Gastrocnemius medialis (tissue), 4 donors: ENCODE measurements at regions not wholly inside any gene's neighbourhood (a gene's known extent, or its start where the extent isn't known, plus 50 kb on each side); places are given as distances from the start of the nearest gene placed in this dataset.

Experiments
- ATAC-seq, 2 donors: fragments of 150-250 bp; one replicate each; pipeline ENCODE4 v1.9.1; 2016
- DNase-seq, 2 donors: peaks; one replicate each; pipeline ENCODE4 v3.0.0-alpha.2; 2019
- H3K27ac ChIP-seq, 4 donors: fragments of 200-600 bp; sonication (generic); 1 replicate in 1 of 4; 2 replicates in 3 of 4; pipeline ENCODE4 v1.5.1; 2016 to 2018; ENCODE audit warnings: mild to moderate bottlenecking in 2 of 4, moderate library complexity in 1 of 4
- H3K27me3 ChIP-seq, 3 donors: fragments of 200-600 bp; sonication (generic) in 2 of 3; 1 replicate in 1 of 3; 2 replicates in 2 of 3; pipeline versions ENCODE4 v1.5.1 to v1.6.0; 2016 to 2019; ENCODE audit warnings: mild to moderate bottlenecking in 1 of 3, moderate library complexity in 1 of 3
- H3K36me3 ChIP-seq, 2 donors: fragments of 200-600 bp; sonication (generic) in 1 of 2; one replicate each; pipeline ENCODE4 v1.5.1; 2017 to 2018
- H3K4me1 ChIP-seq, 2 donors: fragments of 200-600 bp; sonication (generic) in 1 of 2; one replicate each; pipeline ENCODE4 v1.5.1; 2016 to 2017; ENCODE audit warnings: mild to moderate bottlenecking in 2 of 2
- H3K4me3 ChIP-seq, 4 donors: fragments of 200-600 bp; sonication (generic) in 3 of 4; 1 replicate in 1 of 4; 2 replicates in 3 of 4; pipeline ENCODE4 v1.5.1; 2016 to 2019; ENCODE audit warnings: mild to moderate bottlenecking in 2 of 4
- H3K9me3 ChIP-seq, 3 donors: fragments of 200-600 bp; sonication (generic) in 2 of 3; 1 replicate in 1 of 3; 2 replicates in 2 of 3; pipeline ENCODE4 v1.5.1; 2016 to 2019
- POLR2A ChIP-seq, 2 donors: fragments of 450-650 bp; IDR thresholded peaks; one replicate each; pipeline ENCODE4 v1.6.1; 2017; ENCODE audit warnings: antibody characterized with exemption in 2 of 2, mild to moderate bottlenecking in 2 of 2, moderate library complexity in 2 of 2
- in situ Hi-C, 4 donors: fragments of 200-750 bp; cut with MboI; loops; one replicate each; pipeline versions ENCODE4 v1.15.0 to v1.8.0; 2017; ENCODE audit warnings: low sequenced_read_pairs in 4 of 4
- intact Hi-C: fragments of 100-400 bp; cut with DNase I; formaldehyde crosslinking; loops from one replicate; pipeline ENCODE4 v1.15.1; 2023; ENCODE audit warnings: low total_unique reads
- TF ChIP-seq, protein P1 (sequence below), 5 experiments: fragments of 450-650 bp in 3 of 5; fragments of 200-600 bp in 2 of 5; sonication (generic) in 2 of 5; IDR thresholded peaks in 4 of 5; conservative IDR thresholded peaks in 1 of 5; 1 replicate in 4 of 5; 2 replicates in 1 of 5; pipeline ENCODE4 v1.5.1; 2016 to 2019; ENCODE audit warnings: antibody characterized with exemption in 5 of 5, mild to moderate bottlenecking in 3 of 5, moderate library complexity in 3 of 5

DNA sequence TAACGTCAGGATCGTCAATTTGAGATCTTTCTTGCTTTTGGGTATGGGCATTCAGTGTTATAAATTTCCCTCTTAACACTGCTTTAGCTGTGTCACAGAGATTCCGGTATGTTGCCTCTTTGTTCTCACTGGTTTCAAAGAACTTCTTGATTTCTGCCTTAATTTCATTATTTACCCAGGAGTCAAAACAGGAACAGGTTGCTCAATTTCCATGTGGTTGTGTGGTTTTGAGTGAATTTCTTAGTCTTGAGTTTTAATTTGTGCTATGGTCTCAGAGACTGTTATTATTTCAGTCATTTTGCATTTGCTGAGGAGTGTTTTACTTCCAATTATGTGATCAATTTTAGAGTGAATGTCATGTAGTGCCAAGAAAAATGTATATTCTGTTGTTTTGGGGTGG is 153.1 kb downstream of the PCDH17 start:
- in situ Hi-C loops (no loop called here), intact Hi-C loops (no loop called here)
- Histone ChIP-seq H3K36me3 (no peaks in the 10 kb centered on the region), H3K27ac (no peak overlapping the region), H3K4me1 (no peaks in the 10 kb centered on the region), H3K27me3 (no peaks in the 10 kb centered on the region), H3K9me3 (no peaks in the 10 kb centered on the region), H3K4me3 (no peak overlapping the region)
- DNase-seq, result no peak
- no peak for TF ChIP-seq POLR2A (IDR thresholded peaks at IDR 0.05)
- TF ChIP-seq, protein P1, sequence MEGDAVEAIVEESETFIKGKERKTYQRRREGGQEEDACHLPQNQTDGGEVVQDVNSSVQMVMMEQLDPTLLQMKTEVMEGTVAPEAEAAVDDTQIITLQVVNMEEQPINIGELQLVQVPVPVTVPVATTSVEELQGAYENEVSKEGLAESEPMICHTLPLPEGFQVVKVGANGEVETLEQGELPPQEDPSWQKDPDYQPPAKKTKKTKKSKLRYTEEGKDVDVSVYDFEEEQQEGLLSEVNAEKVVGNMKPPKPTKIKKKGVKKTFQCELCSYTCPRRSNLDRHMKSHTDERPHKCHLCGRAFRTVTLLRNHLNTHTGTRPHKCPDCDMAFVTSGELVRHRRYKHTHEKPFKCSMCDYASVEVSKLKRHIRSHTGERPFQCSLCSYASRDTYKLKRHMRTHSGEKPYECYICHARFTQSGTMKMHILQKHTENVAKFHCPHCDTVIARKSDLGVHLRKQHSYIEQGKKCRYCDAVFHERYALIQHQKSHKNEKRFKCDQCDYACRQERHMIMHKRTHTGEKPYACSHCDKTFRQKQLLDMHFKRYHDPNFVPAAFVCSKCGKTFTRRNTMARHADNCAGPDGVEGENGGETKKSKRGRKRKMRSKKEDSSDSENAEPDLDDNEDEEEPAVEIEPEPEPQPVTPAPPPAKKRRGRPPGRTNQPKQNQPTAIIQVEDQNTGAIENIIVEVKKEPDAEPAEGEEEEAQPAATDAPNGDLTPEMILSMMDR (IDR thresholded peaks at IDR 0.05 in 4 of 5, conservative IDR thresholded peaks at IDR 0.05 in 1 of 5), result no peak
- no peak for ATAC-seq

DNA sequence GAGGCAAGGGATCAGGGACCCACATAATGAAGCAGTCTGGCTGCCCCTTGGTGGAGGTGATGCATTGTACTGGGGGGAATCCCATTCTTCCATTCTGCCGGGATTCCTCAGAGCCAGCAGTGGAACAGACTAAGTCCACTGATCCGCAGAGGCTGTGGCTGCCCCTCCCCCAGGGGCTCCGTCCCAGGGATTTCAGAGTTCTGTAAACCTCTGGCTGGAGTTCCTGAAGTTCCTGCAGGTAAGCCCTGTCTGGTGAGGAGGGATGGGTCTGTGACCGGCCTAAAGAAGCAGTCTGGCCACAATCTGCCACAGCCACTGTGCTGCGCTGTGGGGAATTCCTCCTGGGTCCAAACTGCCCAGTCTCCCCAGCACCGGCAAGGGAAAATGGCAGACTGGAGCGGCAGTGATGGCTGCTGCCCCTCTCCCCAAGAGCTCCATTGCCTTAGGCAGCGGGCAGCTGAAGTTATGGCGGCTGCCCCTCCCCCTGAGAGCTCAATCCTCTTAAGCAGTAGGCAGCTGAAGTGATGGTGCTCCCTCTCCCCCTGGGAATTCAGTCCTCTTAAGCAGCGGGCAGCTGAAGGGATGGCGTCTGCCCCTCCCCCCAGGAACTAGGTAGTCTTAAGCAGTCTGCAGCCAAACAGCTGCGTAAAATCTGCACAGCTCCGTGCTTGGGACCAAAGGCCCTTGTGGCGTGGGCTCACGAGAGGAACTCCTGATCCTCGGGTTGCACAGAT is 155.7 kb downstream of the PCDH17 start:
- ATAC-seq (no peak), DNase-seq (no peak)
- Histone ChIP-seq H3K27me3 (no peaks in the 10 kb centered on the region), H3K4me1 (no peaks in the 10 kb centered on the region), H3K27ac (no peak overlapping the region), H3K4me3 (no peak overlapping the region), H3K36me3 (no peaks in the 10 kb centered on the region), H3K9me3 (no peaks in the 10 kb centered on the region)
- in situ Hi-C loops, result no loop called here
- TF ChIP-seq, protein P1 (IDR thresholded peaks at IDR 0.05 in 4 of 5, conservative IDR thresholded peaks at IDR 0.05 in 1 of 5), result no peak
- TF ChIP-seq POLR2A (IDR thresholded peaks at IDR 0.05), result no peak
- intact Hi-C loops, result no loop called here

DNA sequence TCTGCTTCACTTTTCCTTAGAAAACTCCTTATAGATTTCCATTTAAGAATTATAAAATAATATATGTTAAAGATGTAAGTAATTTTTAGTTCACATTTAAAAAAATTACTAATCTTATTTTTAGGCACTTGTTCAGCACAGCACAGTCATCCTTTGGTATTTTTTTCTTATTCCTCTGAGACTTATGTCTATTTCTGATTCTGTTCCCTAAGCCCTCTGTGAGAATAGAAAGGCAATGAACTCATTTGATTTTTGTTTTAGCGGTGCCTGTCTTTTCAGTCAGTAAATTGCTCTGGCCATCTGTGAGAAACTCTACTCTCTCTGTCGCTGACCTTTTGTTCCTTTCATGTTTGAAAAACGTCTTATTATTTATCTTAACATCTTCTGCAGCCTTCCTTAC is 168.1 kb downstream of the PCDH17 start:
- in situ Hi-C loops, result no loop called here
- DNase-seq (no peak), ATAC-seq (no peak)
- Histone ChIP-seq H3K27me3 (no peaks in the 10 kb centered on the region), H3K4me1 (no peaks in the 10 kb centered on the region), H3K4me3 (no peak overlapping the region), H3K9me3 (no peaks in the 10 kb centered on the region), H3K36me3 (no peaks in the 10 kb centered on the region), H3K27ac (no peak overlapping the region)
- no peak for TF ChIP-seq POLR2A (IDR thresholded peaks at IDR 0.05)
- TF ChIP-seq, protein P1 (IDR thresholded peaks at IDR 0.05 in 4 of 5, conservative IDR thresholded peaks at IDR 0.05 in 1 of 5), result no peak
- intact Hi-C loops, result no loop called here

DNA sequence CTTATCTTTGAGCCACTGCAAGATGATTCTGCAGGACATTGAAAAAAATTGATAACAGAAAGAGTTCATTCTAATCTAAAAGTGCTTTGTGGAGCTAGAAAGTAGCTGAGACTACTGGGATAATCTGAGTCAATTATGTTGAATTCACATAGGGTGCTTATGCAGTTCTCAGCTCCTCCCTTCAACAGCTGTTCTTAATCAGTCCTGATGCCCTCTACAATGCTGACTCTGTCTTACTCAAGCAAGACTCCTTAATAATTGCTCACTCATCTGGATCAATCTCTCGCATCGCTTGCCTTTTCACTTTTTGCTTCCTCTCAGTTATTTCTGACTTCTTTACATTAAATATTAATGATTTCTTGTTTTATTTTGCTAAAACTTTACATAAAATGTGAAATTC is 182.1 kb downstream of the PCDH17 start:
- Histone ChIP-seq H3K4me3 (no peak overlapping the region), H3K36me3 (no peaks in the 10 kb centered on the region), H3K4me1 (no peaks in the 10 kb centered on the region), H3K9me3 (no peaks in the 10 kb centered on the region), H3K27ac (no peak overlapping the region), H3K27me3 (no peaks in the 10 kb centered on the region)
- intact Hi-C loops, result no loop called here
- ATAC-seq (no peak), DNase-seq (no peak)
- in situ Hi-C loops, result no loop called here
- TF ChIP-seq, protein P1 (IDR thresholded peaks at IDR 0.05 in 4 of 5, conservative IDR thresholded peaks at IDR 0.05 in 1 of 5), result no peak
- TF ChIP-seq POLR2A (IDR thresholded peaks at IDR 0.05), result no peak

DNA sequence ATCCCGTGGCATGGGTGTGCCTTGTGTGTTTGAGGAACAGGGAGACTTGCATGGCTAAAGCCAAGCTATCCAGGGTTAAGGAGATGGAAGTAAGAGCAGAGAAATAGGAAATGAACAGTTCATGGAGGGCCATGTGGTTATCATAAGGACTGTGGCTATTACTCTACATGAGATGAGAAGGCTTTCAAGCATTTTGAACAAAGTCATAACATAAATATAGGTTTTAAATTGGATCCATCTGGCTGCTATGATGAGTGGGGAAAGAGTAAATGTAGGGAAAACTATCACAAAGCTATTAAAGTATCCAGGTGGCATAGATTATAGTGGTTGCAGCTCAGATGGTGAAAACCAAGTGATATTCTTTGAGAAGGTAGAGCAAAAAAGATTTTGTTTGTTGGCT is 184.1 kb downstream of the PCDH17 start:
- no peak overlapping the region for H3K4me3 ChIP-seq
- ATAC-seq (no peak), DNase-seq (no peak)
- H3K4me1 ChIP-seq, result no peaks in the 10 kb centered on the region
- H3K27ac ChIP-seq, result no peak overlapping the region
- no peak for TF ChIP-seq POLR2A (IDR thresholded peaks at IDR 0.05)
- TF ChIP-seq, protein P1 (IDR thresholded peaks at IDR 0.05 in 4 of 5, conservative IDR thresholded peaks at IDR 0.05 in 1 of 5), result no peak
- intact Hi-C loops (no loop called here), in situ Hi-C loops (no loop called here)
- H3K27me3 ChIP-seq, result no peaks in the 10 kb centered on the region
- H3K9me3 ChIP-seq, result no peaks in the 10 kb centered on the region
- no peaks in the 10 kb centered on the region for H3K36me3 ChIP-seq
